K562 (cell line): ENCODE measurements at regions not wholly inside any gene's neighbourhood (a gene's known extent, or its start where the extent isn't known, plus 50 kb on each side); places are given as distances from the start of the nearest gene placed in this dataset.

Experiments used
- ATAC-seq: fragments of 200-7000 bp; cut with Tn5 transposase; 3 replicates; pipeline ENCODE4 v1.9.1; 2020; ENCODE audit warnings: moderate library complexity
- BruUV-seq: library from RNA; stranded (reverse); fragments of 400-500 nt; replicated peaks from 2 replicates; lab custom pipeline; 2021; lab: Mats Ljungman, UMichigan
- CTCF ChIA-PET: fragments of 300-600 bp; formaldehyde crosslinking; extraction: SDS; loops from one replicate; lab custom pipeline; 2021; ENCODE audit warnings: low intra/inter-chr PET ratio; lab: Yijun Ruan, JAX
- POLR2A ChIA-PET: fragments of 300-600, 350-650 bp; sonication (Branson Sonifier 250); formaldehyde crosslinking; extraction: SDS; loops from one replicate; lab custom pipeline; 2021; ENCODE audit warnings: antibody characterized with exemption, inconsistent platforms; lab: Yijun Ruan, JAX
- DNase-seq, 4 experiments: peaks; one replicate each; pipeline versions ENCODE4 v3.0.0 to v3.0.0-alpha.2; 2011 to 2018; ENCODE audit warnings: low spot score in 3 of 4, mixed read lengths in 3 of 4; ENCODE audit errors: extremely low read depth in 1 of 4
- FAIRE-seq: peaks from 2 replicates; lab custom pipeline; 2011; peaks lifted over from hg19 to GRCh38; lab: Jason Lieb, UNC
- H2AFZ ChIP-seq: 2 replicates; pipeline ENCODE4 v1.6.0; 2011; ENCODE audit warnings: low read depth, low read length, control low read depth, inconsistent platforms
- H3K27ac ChIP-seq: fragments of 200-600 bp; 3 replicates; pipeline ENCODE4 v1.8.0; 2011; ENCODE audit warnings: low read depth, mild to moderate bottlenecking, control low read depth, inconsistent platforms, low read length, moderate library complexity, mixed read lengths; ENCODE audit errors: extremely low read depth
- H3K27me3 ChIP-seq, 2 experiments: fragments of 300-600 bp in 1 of 2; 2 replicates in 1 of 2; 3 replicates in 1 of 2; pipeline versions ENCODE4 v1.6.0 to v1.8.0; 2011; ENCODE audit warnings: inconsistent platforms in 2 of 2, low read length in 2 of 2, mild to moderate bottlenecking in 1 of 2, mixed read lengths in 1 of 2, moderate library complexity in 1 of 2; ENCODE audit not compliant: control insufficient read depth in 2 of 2, insufficient read depth in 2 of 2
- H3K36me3 ChIP-seq: fragments of 300-600 bp; 3 replicates; pipeline ENCODE4 v1.8.0; 2011; ENCODE audit warnings: mild to moderate bottlenecking, low read length, inconsistent platforms; ENCODE audit not compliant: control insufficient read depth, insufficient read depth
- H3K4me1 ChIP-seq, 2 experiments: fragments of 200-600 bp in 1 of 2; replicated peaks in 1 of 2; 2 replicates in 1 of 2; 3 replicates in 1 of 2; pipeline versions ENCODE4 v1.5.1 to v1.8.0; 2011; ENCODE audit warnings: inconsistent platforms in 2 of 2, low read length in 2 of 2, mild to moderate bottlenecking in 1 of 2, mixed read lengths in 1 of 2, moderate library complexity in 1 of 2; ENCODE audit not compliant: control insufficient read depth in 2 of 2, insufficient read depth in 2 of 2
- H3K4me2 ChIP-seq: 2 replicates; pipeline ENCODE4 v1.6.1; 2011; ENCODE audit warnings: low read length, control low read depth, inconsistent platforms, mixed read lengths; ENCODE audit not compliant: insufficient read depth
- H3K4me3 ChIP-seq: fragments of 200-600 bp; sonication (generic), shearing (Covaris generic); 2 replicates; pipeline ENCODE4 v1.5.1; 2016; ENCODE audit warnings: control low read depth, inconsistent platforms
- H3K79me2 ChIP-seq: fragments of 200-600 bp; 3 replicates; pipeline ENCODE4 v1.8.0; 2011; ENCODE audit warnings: low read length, inconsistent platforms; ENCODE audit not compliant: control insufficient read depth, insufficient read depth
- H3K9ac ChIP-seq, 2 experiments: 2 replicates each; pipeline versions ENCODE4 v1.6.0 to v1.6.1; 2011; ENCODE audit warnings: low read depth in 2 of 2, low read length in 2 of 2, control low read depth in 1 of 2, inconsistent platforms in 1 of 2, mild to moderate bottlenecking in 1 of 2, mixed read lengths in 1 of 2; ENCODE audit not compliant: insufficient read depth in 1 of 2
- H3K9me1 ChIP-seq: one replicate; pipeline ENCODE4 v1.6.0; 2011; ENCODE audit warnings: inconsistent platforms, mild to moderate bottlenecking, low read length, moderate library complexity; ENCODE audit not compliant: control insufficient read depth, insufficient read depth
- H3K9me3 ChIP-seq: replicated peaks from 2 replicates; pipeline ENCODE4 v1.5.1; 2011; ENCODE audit warnings: low read depth, low read length, inconsistent platforms; ENCODE audit not compliant: control insufficient read depth, insufficient read depth
- H4K20me1 ChIP-seq: replicated peaks from 2 replicates; pipeline ENCODE4 v1.6.1; 2011; ENCODE audit warnings: low read length, inconsistent platforms, mixed read lengths; ENCODE audit not compliant: control insufficient read depth, insufficient read depth
- BRCA1 ChIP-seq, 2 experiments: fragments of 450-650 bp in 1 of 2; sonication (generic) in 1 of 2; formaldehyde crosslinking in 1 of 2; IDR thresholded peaks; 2 replicates each; pipeline versions ENCODE4 v1.5.0 to v1.6.1; 2017 to 2020; ENCODE audit warnings: mild to moderate bottlenecking in 1 of 2, missing genetic modification reagents in 1 of 2
- EGR1 ChIP-seq: fragments of 450-650 bp; conservative IDR thresholded peaks from 2 replicates; pipeline ENCODE4 v1.6.1; 2017; ENCODE audit warnings: mild to moderate bottlenecking
- ETS2 ChIP-seq: IDR thresholded peaks from 2 replicates; pipeline ENCODE4 v1.6.1; 2016; ENCODE audit warnings: borderline replicate concordance, missing genetic modification characterization, mild to moderate bottlenecking, moderate library complexity, missing compliant biosample characterization; ENCODE audit not compliant: poor library complexity, severe bottlenecking
- FOXM1 ChIP-seq, 2 experiments: fragments of 450-650 bp in 1 of 2; sonication (generic) in 1 of 2; formaldehyde crosslinking in 1 of 2; IDR thresholded peaks; 2 replicates each; pipeline versions ENCODE4 v1.6.1 to v1.9.0; 2017 to 2022; ENCODE audit warnings: low read depth in 2 of 2, mild to moderate bottlenecking in 2 of 2, missing genetic modification reagents in 1 of 2, moderate library complexity in 1 of 2
- GATAD2B ChIP-seq: fragments of 450-650 bp; IDR thresholded peaks from 2 replicates; pipeline ENCODE4 v1.6.1; 2017; ENCODE audit warnings: mild to moderate bottlenecking, borderline replicate concordance
- HMGXB4 ChIP-seq: sonication (generic); formaldehyde crosslinking; IDR thresholded peaks from 2 replicates; pipeline ENCODE4 v1.8.1; 2023; ENCODE audit warnings: mild to moderate bottlenecking, missing genetic modification reagents
- NEUROD1 ChIP-seq: fragments of 150-350 bp; IDR thresholded peaks from 2 replicates; pipeline ENCODE4 v1.6.1; 2014; ENCODE audit warnings: borderline replicate concordance, low read length, low read depth; ENCODE audit not compliant: partially characterized antibody
- NFYB ChIP-seq: IDR thresholded peaks from 2 replicates; pipeline ENCODE4 v1.6.1; 2011; ENCODE audit warnings: mild to moderate bottlenecking, moderate library complexity; ENCODE audit not compliant: insufficient read length; ENCODE audit errors: extremely low read depth
- PKNOX1 ChIP-seq: fragments of 450-650 bp; IDR thresholded peaks from 2 replicates; pipeline ENCODE4 v1.6.1; 2016
- POLR2AphosphoS5 ChIP-seq: IDR thresholded peaks from 2 replicates; pipeline ENCODE4 v1.6.1; 2011; ENCODE audit warnings: mild to moderate bottlenecking, low read depth, low read length, moderate library complexity; ENCODE audit not compliant: control insufficient read depth, insufficient read depth
- RBM25 ChIP-seq: fragments of 200-400 bp; formaldehyde crosslinking; IDR thresholded peaks from 2 replicates; pipeline ENCODE4 v1.6.1; 2018; ENCODE audit warnings: low read length, low read depth, moderate library complexity; ENCODE audit not compliant: severe bottlenecking
- SMARCA4 ChIP-seq: fragments of 450-650 bp; IDR thresholded peaks from 2 replicates; pipeline ENCODE4 v1.6.1; 2016
- SRSF3 ChIP-seq: fragments of 200-400 bp; formaldehyde crosslinking; IDR thresholded peaks from 2 replicates; pipeline ENCODE4 v1.6.1; 2016; ENCODE audit warnings: mild to moderate bottlenecking, low read length, moderate library complexity; ENCODE audit not compliant: insufficient read depth
- WHSC1 ChIP-seq: IDR thresholded peaks from one replicate; pipeline ENCODE4 v1.6.1; 2012; ENCODE audit warnings: low read length, control low read depth, inconsistent platforms
- ZFP1 ChIP-seq: fragments of 450-650 bp; formaldehyde crosslinking; IDR thresholded peaks from 2 replicates; pipeline ENCODE4 v1.4.0; 2020; ENCODE audit warnings: mild to moderate bottlenecking, mixed read lengths
- ZNF444 ChIP-seq: fragments of 250-450 bp; sonication (Bioruptor Pico); IDR thresholded peaks from 2 replicates; pipeline ENCODE4 v1.4.0; 2020; ENCODE audit warnings: mild to moderate bottlenecking, moderate library complexity
- WGBS: fragments of 100-300 bp; shearing (Covaris generic); methylation state at CpG from one replicate; pipeline ENCODE4 v1.1.6; 2016; ENCODE audit warnings: low coverage, mixed read lengths; ENCODE audit not compliant: insufficient coverage; ENCODE audit errors: missing lambda C conversion rate; 5-methylcytosine and 5-hydroxymethylcytosine counted together
- in situ Hi-C: fragments of 300-500 bp; cut with MboI; formaldehyde crosslinking; loops from 4 replicates; pipeline ENCODE4 v1.15.0; 2018; ENCODE audit warnings: inconsistent platforms, mixed read lengths
- intact Hi-C: fragments of 100-400 bp; cut with micrococcal nuclease; formaldehyde crosslinking; loops from 2 replicates; pipeline ENCODE4 v1.14.2; 2022
- TF ChIP-seq, protein P1 (sequence below): fragments of 450-650 bp; formaldehyde crosslinking; IDR thresholded peaks from 2 replicates; pipeline ENCODE4 v1.4.0; 2020; ENCODE audit warnings: mild to moderate bottlenecking, moderate library complexity
- TF ChIP-seq, protein P2 (sequence below), 2 experiments: fragments of 450-650 bp in 1 of 2; sonication (generic) in 1 of 2; formaldehyde crosslinking; conservative IDR thresholded peaks; 2 replicates each; pipeline versions ENCODE4 v1.4.0 to v1.8.1; 2020 to 2022; ENCODE audit warnings: mild to moderate bottlenecking in 1 of 2, missing genetic modification reagents in 1 of 2

GRCh38 chr11:30798547-30799236 is 212.5 kb upstream of the MPPED2 start:
- no peaks in the 10 kb centered on the region for H4K20me1 ChIP-seq
- no peak overlapping the region for H3K27ac ChIP-seq
- intact Hi-C loops, result no loop called here
- BruUV-seq, result no TSS peak
- H2AFZ ChIP-seq, result no peak overlapping the region
- FAIRE-seq, result no peak
- ATAC-seq, result no peak
- no peaks in the 10 kb centered on the region for H3K36me3 ChIP-seq
- no peak overlapping the region for H3K4me2 ChIP-seq
- WGBS, result 0% methylated on average over 3 of the region's 3 CpGs
- ChIA-PET POLR2A (no interaction called here), CTCF (no interaction called here)
- H3K4me1 ChIP-seq, result no peaks in the 10 kb centered on the region
- no peak overlapping the region for H3K9ac ChIP-seq
- H3K9me1 ChIP-seq, result no peaks in the 10 kb centered on the region
- DNase-seq, result no peak
- no peaks in the 10 kb centered on the region for H3K79me2 ChIP-seq
- H3K9me3 ChIP-seq, result no peaks in the 10 kb centered on the region
- H3K27me3 ChIP-seq, result no peaks in the 10 kb centered on the region
- in situ Hi-C loops, result no loop called here
- H3K4me3 ChIP-seq, result no peak overlapping the region
- no peak for TF ChIP-seq FOXM1 (IDR thresholded peaks at IDR 0.05; ENCODE audit: low read depth)
- no peak for TF ChIP-seq FOXM1 (CRISPR knock-in tag; IDR thresholded peaks at IDR 0.05; ENCODE audit: low read depth)
- no peak for TF ChIP-seq SMARCA4
- TF ChIP-seq ETS2 (tag), result no peak
- no peak for TF ChIP-seq ZNF444 (CRISPR knock-in tag)
- TF ChIP-seq, protein P1, sequence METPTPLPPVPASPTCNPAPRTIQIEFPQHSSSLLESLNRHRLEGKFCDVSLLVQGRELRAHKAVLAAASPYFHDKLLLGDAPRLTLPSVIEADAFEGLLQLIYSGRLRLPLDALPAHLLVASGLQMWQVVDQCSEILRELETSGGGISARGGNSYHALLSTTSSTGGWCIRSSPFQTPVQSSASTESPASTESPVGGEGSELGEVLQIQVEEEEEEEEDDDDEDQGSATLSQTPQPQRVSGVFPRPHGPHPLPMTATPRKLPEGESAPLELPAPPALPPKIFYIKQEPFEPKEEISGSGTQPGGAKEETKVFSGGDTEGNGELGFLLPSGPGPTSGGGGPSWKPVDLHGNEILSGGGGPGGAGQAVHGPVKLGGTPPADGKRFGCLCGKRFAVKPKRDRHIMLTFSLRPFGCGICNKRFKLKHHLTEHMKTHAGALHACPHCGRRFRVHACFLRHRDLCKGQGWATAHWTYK (CRISPR knock-in tag), result no peak
- TF ChIP-seq PKNOX1, result no peak
- no peak for TF ChIP-seq HMGXB4 (CRISPR knock-in tag)
- TF ChIP-seq, protein P2, sequence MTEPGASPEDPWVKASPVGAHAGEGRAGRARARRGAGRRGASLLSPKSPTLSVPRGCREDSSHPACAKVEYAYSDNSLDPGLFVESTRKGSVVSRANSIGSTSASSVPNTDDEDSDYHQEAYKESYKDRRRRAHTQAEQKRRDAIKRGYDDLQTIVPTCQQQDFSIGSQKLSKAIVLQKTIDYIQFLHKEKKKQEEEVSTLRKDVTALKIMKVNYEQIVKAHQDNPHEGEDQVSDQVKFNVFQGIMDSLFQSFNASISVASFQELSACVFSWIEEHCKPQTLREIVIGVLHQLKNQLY (CRISPR knock-in tag; conservative IDR thresholded peaks at IDR 0.05), result no peak
- no peak for TF ChIP-seq POLR2AphosphoS5
- TF ChIP-seq BRCA1 (IDR thresholded peaks at IDR 0.05), result no peak
- no peak for TF ChIP-seq BRCA1 (CRISPR knock-in tag; IDR thresholded peaks at IDR 0.05)
- TF ChIP-seq ZFP1 (CRISPR knock-in tag), result no peak
- no peak for TF ChIP-seq SRSF3
- TF ChIP-seq NEUROD1, result no peak
- no peak for TF ChIP-seq NFYB
- TF ChIP-seq RBM25, result no peak
- TF ChIP-seq GATAD2B, result no peak
- no peak for TF ChIP-seq WHSC1
- no peak for TF ChIP-seq EGR1
